HG03097 (cell line): ENCODE measurements at regions not wholly inside any gene's neighbourhood (a gene's known extent, or its start where the extent isn't known, plus 50 kb on each side); places are given as distances from the start of the nearest gene placed in this dataset.

Experiments
- ATAC-seq: cut with Tn5 transposase; IDR thresholded peaks from one replicate; pipeline ENCODE4 v1.9.1; 2021; ENCODE audit not compliant: unreplicated experiment, low FRiP score

DNA sequence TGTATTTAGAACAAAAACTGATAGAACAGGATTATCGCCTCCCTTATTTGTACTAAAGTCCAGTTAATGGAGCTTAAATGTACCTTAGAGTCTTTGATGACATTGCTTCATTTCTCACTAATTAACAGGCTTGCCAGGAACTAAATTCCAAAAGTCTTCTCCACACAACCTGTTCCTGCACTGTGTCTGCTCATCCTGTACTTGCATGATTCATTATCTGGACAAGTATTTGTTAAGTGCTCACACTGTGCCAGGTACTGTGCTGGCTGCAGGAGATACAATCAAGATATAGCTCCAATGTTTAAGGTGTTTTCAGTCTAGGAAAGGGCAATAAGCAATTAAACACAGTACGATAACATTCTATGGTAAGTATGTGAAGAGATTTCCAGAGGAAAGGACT lies 485.9 kb upstream of the TENM4 start:
- ATAC-seq = no peak

DNA sequence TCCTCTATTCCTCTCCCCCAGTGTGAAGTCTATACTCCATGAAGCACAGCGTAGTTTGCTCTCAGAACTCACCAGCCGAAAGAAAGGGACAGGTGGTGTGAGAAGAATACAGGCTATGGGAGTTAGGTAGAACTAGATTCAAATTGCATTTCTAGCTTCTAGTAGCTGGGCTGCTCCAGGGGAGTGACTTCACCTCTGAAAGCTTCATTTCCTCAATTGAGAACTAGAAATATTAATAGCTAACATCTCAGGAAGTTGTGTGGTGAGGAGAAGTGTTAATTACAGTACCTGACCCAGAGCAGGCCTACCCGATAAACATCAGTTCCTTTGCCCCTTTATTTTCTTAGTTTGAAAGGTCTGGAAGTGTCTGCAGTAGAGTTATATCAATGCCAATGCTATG lies 484.7 kb upstream of the TENM4 start:
- ATAC-seq = peak; percentile 98

GRCh38 chr11:79922641-79923040 lies 481.8 kb upstream of the TENM4 start:
- ATAC-seq = no peak

GRCh38 chr11:79920480-79920879 lies 479.6 kb upstream of the TENM4 start:
- ATAC-seq = no peak

DNA sequence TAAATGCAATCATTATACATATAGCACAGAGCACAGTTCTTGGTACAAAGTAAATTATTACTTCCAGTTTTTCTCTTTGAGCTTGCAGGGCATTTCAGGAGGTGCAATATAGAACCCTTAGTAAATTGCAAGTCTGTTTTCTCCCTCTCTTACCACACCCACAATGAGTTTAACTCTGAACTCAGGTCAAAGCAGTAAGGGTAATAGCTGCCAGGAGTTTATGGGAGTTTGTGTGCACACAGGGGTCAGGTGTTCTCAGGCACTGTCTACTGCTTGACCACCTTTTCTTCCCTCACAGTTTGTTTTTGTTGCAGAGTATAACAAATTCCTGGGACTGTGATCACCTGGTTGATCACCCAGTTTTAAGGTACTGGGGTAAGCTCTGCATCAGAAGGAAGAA lies 478.5 kb upstream of the TENM4 start:
- ATAC-seq = no peak

- no peak for ATAC-seq
Measured at GRCh38 chr11:79918846-79919245, 478.0 kb upstream of the TENM4 start.

DNA sequence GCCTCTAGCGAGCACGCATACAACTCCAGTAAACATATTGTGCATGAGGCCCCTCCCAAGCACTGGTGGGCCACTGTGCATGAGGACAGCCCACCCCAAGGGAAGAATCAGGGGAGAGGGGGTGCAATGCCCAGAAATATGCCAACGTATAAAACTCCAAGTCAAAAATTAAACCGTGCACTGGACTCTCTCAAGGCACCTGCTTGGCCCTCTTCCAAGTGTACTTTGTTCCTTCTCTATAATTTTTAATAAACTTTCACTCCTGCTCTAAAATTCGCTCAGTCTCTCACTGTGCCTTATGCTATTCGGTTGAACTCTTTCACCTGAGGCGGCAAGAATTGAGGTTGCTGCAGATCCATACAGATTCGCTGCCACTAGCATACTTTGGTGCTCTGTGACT lies 465.3 kb upstream of the TENM4 start:
- no peak for ATAC-seq

GRCh38 chr11:79902493-79902892 lies 461.7 kb upstream of the TENM4 start:
- ATAC-seq = no peak

DNA sequence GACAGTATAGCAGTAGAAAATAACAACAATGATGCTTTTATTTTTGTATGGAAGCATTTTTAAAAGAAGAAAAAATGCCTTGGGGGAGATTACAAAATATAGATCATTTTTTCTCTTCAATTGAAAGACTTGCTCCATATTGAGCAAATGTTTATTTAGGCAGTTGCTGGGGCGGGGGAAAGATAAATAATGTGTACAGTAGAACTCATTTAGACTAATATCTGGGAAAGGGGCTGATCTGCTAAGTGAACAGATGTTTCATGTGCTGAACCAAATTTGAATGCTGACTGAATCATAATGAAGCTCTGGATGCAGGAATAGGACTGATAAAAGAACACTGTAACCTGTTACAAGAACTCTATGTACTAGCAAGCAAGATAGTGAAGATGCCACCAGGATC lies 457.1 kb upstream of the TENM4 start:
- ATAC-seq = no peak

DNA sequence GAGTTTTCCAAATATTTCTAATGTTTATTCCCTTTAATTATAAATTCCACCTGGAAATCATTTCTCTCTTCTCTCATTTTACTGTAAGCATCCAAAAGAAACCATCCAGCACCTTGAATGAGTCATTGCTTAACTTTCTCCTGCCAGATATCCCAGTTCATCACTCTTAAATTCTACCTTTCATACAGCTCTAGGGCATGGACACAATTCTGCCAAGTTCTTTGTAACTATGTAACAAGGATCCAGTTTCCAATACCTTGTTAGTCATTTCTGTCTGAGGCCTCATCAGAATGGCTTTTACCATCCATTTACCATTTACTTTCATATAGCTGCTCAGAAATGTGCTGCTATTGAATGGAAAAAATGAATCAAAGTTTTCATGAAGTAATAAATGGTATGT lies 455.4 kb upstream of the TENM4 start:
- ATAC-seq = no peak

DNA sequence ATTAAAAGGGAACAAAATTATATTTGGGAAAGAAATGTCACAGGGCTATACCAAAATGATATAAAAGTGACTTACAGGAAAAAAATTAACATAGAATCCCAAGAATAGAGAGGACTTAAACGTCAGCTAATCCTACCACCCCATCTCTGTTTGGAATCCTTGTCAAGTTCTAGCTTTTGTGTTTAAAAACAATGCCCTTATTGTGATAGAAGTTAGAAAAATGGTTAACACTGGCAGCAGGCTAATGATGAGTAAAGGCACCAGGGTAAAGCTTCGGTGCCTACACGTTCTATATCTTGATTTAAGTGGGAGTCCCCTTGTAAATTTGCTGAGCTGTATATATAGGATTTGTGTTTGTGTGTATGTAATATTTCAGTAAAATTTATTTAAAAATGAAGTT lies 453.3 kb upstream of the TENM4 start:
- no peak for ATAC-seq

DNA sequence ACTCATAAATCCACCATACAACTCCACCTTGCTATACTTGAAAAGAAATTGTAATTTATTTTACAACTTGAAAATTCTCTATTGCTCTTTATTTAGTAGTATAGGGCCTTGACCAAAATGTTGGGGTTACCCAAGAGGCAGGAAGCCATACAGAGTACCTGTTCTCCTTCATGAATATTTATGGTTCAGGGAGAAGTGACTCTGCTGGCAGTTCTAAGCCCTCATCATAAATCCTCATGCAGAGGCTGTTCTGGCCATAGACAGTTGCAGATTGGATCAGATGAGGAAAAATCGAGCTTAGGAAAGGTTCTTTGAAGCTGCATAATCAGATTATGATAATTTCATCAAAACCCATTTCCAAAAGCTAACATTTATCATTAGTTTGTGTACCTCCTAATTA lies 449.4 kb upstream of the TENM4 start:
- ATAC-seq = no peak

DNA sequence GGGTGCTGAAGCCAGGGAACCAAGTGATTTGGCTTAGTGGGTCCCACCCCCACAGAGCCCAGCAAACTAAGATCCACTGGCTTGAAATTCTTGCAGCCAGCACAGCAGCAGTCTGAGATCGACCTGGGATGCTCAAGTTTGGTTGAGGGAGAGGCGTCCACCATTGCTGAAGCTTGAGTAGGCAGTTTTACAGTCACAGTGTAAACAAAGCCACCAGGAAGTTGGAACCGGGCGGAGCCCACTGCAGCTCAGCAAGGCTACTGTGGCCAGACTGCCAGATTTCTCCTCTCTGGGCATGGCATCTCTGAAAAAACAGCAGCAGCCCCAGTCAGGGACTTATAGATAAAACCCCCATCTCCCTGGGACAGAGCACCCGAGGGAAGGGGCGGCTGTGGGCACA lies 424.1 kb upstream of the TENM4 start:
- no peak for ATAC-seq

DNA sequence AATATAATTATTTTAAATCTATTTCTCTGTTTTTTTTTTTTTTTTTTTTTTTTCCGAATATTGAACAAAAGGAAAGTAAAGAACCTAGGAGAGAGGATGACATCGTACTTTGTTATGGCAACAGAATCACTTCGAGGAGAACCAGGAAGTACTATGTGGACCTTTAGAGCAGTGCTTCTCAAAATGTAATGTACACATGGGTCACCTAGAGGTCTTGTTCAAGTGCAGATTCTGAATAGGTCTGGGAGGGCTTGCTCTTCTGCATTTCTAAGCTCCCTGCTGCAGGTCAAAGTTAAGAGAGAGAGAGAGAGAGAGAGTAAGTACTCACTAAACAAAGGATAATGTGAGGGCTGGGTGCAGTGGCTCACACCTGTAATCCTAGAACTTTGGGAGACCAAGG lies 419.5 kb upstream of the TENM4 start:
- ATAC-seq = no peak

DNA sequence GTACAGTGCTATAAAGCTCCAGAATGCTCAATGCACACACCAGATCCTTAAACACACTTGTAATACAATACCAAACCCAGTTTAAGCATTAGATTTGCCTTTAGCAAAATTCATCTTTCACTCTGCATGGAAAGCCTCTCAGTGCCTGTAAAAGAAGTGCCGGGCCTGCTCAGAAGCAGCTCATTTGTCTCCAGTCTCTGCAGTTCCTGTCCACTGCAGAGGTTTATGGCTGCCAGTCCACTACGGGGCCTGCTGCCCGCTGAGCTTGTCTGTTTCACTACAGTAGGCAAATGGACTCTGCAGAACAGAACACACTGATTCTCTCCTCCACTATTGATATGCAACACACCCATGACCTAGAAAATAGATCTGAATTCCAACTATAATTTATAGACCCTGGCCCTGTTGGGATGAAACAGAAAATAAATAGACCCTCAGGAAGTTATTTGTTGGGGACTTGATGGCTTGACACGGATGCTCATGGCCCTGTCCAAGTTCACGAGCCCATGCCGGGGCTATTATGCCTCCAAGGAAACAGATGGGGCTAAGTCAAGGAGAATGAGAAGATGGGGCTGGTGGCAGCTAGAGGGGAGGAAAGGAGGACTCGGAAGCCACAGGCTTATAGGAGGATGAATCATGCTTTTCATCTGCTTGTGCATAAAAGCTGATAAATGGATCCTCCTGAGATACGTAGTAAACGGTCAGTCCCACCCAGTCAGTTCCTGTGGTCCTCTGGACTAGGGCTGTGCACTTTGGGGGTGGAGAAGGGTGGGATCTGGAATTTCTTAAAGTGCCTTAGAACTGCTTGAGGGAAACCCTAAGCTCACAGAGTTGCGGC lies 416.8 kb upstream of the TENM4 start:
- ATAC-seq = no peak

DNA sequence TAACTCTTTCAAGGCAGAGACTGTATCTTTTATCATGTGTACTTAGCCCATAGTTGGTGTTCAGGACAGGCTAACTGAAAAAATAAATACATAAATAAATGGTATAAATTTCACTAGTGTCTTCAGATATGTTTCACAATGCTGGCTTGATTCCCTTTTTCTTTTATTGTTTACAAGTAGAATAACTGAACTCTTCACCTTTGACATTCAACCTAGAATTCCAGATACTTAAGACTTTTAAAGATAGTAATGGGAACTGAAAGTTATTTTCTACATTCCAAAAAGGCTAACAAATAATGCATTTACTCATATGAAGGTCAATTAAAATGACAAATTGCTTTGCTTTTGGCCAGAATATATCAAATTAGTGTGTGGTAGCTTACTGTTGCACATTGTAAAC lies 411.3 kb upstream of the TENM4 start:
- ATAC-seq = no peak

- ATAC-seq = no peak
Measured at GRCh38 chr11:79845002-79845709, 404.3 kb upstream of the TENM4 start.

GRCh38 chr11:79834015-79834414 lies 393.2 kb upstream of the TENM4 start:
- no peak for ATAC-seq

- no peak for ATAC-seq
Measured at GRCh38 chr11:79830446-79830845, 389.6 kb upstream of the TENM4 start.

DNA sequence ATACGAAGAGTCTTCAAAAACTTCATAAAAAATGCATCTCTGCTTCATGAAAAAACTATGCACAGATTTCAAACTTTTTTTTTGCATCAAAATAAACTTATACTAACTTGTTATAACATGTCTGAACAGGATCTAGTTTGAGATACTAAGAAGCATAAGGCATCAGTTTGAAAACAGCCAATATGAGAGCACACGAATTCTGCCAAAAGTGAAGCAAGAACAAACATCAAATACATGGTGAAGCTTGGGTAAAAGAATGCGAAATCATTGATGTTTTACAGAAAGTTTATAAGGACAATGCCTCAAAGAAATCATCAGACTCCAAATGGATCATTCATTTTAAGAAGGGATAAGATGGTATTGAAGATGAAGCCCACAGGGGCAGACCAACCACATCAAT lies 389.1 kb upstream of the TENM4 start:
- ATAC-seq = no peak

DNA sequence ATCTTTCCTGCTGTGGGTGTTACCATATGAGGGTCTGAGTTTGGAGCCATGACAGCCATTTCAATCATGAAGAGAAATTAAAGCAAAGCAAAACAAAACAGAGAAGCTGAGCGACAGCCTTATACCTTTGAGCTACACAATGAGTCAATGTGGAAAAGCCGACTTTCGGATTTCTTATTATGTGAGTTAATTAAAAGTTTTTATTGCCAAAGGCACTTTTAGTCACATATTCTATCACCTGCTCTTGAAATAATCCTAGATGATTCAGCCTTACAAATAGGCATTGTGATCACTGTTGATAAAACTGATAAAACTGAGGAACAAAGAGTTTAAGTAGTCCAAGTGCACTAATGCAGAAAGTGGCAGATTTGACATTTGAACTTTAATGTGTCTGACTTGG lies 381.9 kb upstream of the TENM4 start:
- ATAC-seq = no peak

- ATAC-seq = no peak
Measured at GRCh38 chr11:79813551-79813950, 372.7 kb upstream of the TENM4 start.
